ENCODE measurements at regions not wholly inside any gene's neighbourhood (a gene's known extent, or its start where the extent isn't known, plus 50 kb on each side); places are given as distances from the start of the nearest gene placed in this dataset.

DNA sequence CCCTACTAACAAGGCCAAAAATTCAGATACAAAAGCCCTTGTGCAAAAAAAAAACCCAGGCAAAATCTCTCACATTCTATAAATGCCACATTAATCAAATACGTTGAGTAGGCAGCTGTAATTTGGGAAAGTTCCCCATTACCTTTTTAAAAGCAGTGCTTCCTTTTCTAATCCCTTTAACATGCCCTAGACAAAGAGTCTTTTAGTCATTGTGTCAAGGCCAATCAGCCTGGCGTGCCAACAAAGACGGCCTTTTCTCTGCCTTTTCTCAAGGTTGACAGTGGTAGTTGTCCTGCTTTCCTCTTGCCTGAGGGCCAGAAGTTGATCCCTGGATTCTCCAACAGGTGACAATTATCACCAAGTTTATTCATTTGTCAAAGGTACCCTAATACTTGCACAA lies 62.5 kb upstream of the METAP2 start:
- no peak for DNase-seq

DNA sequence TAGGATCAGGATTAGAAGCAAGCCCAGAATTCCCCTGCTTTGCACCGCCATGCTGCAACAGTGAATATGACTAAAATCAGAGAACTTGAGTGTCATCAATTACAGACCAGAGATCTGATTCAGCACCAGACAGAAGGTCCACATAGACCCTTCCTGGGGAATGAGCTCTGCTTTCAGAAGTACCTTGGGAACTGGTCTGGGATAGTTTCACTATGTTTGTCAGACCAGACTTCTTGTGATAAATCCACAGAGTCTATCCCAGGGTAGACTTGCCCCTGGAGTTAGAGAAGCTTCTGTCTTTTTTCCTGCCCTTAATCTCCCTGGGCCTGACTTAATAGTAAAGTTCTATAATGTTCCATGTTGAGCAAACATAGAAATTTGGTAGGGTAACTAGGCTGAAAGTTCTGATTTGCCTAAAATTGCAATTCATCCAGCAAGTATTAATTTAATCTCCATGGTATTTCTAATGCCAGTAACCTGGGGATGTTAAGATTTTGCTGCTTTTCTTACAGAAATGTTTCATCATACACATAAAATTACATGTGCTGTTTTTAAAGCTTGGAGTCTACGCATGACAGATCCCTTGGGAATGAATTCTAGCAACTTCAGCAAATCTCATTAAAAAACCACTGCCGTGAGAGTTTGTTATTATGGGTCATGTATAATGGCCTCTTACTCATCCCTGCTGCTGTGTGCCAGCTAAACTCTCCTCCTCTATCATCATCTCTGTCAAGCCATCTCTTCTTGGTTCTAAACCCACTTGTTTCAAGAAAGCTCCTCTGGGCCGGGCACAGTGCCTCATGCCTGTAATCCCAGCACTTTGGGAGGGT lies 61.3 kb upstream of the METAP2 start:
- DNase-seq, result no peak

DNA sequence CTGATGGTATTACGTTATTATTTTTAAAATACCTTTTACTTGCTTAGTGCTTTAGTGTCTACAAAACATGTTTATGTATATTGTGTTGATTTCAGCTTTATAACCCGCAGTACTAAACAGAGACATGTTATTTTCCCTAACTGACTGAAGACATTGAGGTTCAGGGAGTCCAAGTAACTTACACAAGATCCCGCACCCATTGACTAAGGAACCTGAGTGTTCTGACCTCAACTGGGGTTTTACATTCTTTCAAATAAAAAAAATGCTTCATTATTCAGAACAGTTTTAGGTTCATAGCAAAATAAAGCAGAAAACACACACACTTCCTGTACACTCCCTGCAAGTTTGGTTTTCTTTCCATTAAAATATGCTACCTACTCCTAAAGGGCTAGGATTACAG lies 60.4 kb upstream of the METAP2 start:
- DNase-seq, result no peak

DNA sequence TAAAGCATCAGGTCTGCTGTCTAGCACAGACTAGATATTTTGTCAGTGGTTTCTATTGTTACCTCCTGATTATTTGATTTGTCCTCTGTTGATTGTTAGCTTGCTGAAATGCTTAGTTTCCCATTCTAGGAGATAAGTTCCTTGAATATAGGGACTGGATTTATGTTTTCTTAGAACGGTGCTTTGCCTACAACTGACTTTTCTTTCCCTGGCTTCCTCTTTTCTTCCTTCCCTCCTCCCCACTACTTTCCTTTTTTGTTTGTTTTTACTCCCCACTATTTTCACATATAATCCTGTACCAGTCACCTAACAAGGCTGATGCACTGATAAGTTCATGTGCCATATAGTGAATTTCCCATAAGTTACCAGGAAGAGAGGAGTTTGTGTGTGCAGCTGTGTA lies 58.5 kb upstream of the METAP2 start:
- DNase-seq, result no peak

DNA sequence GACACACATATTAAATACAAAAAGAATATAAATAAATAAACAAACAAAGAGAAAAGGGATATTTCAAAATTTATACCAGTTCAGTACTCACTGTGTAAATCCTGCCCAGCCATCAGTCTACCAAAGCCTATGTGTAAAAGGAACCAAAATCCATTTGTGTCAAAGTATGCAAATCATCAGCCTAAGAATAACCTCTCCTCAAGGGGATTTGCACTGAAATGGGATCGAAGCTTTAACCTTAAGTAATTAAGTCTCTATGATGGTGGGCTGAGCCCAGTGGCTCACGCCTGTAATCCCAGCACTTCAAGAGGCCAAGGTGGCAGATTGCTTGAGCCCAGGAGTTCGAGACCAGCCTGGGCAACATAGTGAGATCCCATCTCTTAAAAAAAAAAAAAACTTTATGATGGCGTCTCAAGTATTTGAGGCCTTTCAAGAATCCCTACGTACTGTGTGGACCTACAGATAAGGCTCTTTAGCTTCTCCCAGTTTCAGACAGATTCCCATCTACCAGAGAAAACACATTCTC lies 57.8 kb upstream of the METAP2 start:
- no peak for DNase-seq

DNA sequence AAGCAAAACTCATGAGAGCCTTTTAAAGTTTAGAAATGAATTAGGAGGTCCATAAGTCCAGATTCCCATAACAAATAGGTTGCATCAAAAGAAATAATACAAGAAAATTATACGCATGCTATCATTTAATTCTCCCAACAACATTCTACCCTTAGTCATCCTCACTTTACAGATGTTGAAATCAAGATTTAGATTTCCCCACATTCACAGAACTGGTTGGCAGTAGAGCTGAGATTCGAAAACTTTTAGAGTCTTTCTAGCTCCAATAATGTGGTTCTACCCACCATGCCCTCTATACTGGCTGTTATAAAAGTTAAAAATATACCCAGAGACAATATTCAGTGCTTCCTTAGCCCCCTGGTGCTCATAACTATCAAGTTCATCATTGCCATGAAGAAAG lies 56.6 kb upstream of the METAP2 start:
- DNase-seq, result no peak

DNA sequence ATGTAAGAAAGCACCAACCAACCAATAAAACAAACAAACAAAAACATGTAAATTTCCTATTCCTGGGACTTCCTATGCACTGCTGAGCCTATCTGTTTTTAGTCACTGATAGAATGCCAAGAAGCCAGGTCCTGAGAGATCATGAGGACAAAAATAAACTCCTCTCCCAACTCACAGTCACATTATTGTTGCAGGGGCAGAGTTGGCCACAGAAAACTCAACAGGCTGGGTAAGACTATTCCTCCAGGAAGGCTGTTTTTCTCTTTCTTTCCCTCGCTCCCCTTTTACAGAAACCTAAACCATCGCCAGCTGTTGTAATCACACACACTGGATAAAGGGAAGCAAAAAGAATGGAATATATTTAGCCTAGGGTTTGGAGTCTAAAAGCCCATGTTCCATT lies 55.8 kb upstream of the METAP2 start:
- no peak for DNase-seq

Data from nucleus accumbens (tissue), 56 donors.